GM12875 (cell line): ENCODE measurements at regions not wholly inside any gene's neighbourhood (a gene's known extent, or its start where the extent isn't known, plus 50 kb on each side); places are given as distances from the start of the nearest gene placed in this dataset.

Experiments used
- H3K4me3 ChIP-seq: one replicate; pipeline ENCODE4 v1.5.1; 2011; ENCODE audit warnings: low read depth, low read length, control low read depth
- CTCF ChIP-seq: IDR thresholded peaks from 2 replicates; pipeline ENCODE4 v1.5.1; 2011; ENCODE audit warnings: low read depth, mild to moderate bottlenecking, control low read depth, inconsistent platforms, low read length, moderate library complexity, borderline replicate concordance; ENCODE audit not compliant: insufficient read depth

- H3K4me3 ChIP-seq = no peak overlapping the region
- no peak for TF ChIP-seq CTCF
Measured at GRCh38 chr1:209235166-209235565, 348.3 kb upstream of the CAMK1G start.

- no peak overlapping the region for H3K4me3 ChIP-seq
Measured at GRCh38 chr1:209238356-209238755, 345.2 kb upstream of the CAMK1G start.

GRCh38 chr1:209240351-209240750 lies 343.2 kb upstream of the CAMK1G start:
- no peak for TF ChIP-seq CTCF
- no peak overlapping the region for H3K4me3 ChIP-seq

More at GRCh38 chr1:209238356-209238755, 345.2 kb upstream of the CAMK1G start:
- TF ChIP-seq CTCF = no peak

GRCh38 chr1:209241487-209241886 lies 342.0 kb upstream of the CAMK1G start:
- TF ChIP-seq CTCF = no peak
- H3K4me3 ChIP-seq = no peak overlapping the region

- H3K4me3 ChIP-seq = no peak overlapping the region
- peak; percentile 76 for TF ChIP-seq CTCF
Measured at GRCh38 chr1:209248649-209249279, 334.8 kb upstream of the CAMK1G start.

GRCh38 chr1:209249280-209249670 lies 334.2 kb upstream of the CAMK1G start:
- no peak overlapping the region for H3K4me3 ChIP-seq
- TF ChIP-seq CTCF = no peak

GRCh38 chr1:209249785-209250440 lies 333.6 kb upstream of the CAMK1G start:
- no peak for TF ChIP-seq CTCF
- H3K4me3 ChIP-seq = no peak overlapping the region
